Non-pigmented ciliary epithelial cell (primary cell): ENCODE measurements at regions not wholly inside any gene's neighbourhood (a gene's known extent, or its start where the extent isn't known, plus 50 kb on each side); places are given as distances from the start of the nearest gene placed in this dataset.

Experiments used
- DNase-seq: peaks from one replicate; pipeline ENCODE4 v3.0.0-alpha.2; 2010; ENCODE audit warnings: low read depth

DNA sequence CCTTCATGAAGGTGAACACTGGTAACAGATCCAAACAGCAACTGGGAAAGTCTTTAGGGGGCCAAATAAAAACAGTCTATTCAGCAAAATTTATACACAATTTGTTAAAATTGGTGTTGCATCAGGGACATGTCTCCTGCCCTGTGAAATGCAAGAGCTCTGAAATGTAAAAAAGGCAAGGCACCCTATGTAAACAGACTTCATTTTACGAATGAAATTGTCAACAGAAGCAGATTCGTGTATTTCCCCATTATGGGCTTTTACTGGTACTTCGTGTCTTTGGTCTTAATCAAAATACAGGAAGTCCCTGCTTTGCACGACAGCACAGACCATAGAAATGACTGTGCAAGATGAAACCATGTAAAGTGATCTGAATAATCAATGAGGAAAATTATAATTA is 127.3 kb upstream of the THBS1 start:
- DNase-seq: no peak

DNA sequence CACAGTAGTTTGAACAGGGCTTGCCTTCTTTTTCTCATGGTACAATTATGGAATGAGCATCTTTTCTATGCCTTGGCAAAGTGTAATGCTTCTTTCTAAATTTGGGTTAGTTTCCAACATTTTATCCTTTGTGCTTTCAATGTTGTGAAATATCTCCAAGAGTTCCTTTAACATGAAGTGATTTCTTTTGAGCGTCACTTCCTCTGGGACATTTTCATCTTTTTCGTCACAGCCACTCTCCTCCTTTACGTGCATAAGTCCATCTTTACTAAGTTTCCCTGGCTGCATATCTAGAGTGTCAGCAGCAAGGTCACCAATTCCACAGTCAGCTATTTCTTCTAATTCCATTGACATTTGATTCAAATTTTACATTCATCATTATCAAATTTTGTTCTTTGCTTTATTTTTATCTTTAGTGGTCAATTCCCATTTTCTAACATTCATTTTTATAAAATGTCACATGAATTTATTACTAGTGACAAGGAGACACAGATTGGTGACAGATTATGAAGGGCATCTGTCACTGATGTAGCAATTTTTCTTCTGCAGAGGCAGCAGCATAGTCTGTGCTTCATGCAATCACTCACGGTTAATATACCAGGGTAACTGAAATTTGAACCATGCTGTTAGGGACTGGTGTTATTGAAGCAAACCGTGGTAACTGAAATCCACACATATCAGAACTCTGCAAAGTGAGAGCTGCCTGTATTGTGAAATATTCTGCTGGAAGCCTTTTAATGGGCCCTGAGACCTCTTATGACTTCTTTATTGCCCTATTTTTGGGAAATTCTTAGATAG is 126.5 kb upstream of the THBS1 start:
- no peak for DNase-seq

DNA sequence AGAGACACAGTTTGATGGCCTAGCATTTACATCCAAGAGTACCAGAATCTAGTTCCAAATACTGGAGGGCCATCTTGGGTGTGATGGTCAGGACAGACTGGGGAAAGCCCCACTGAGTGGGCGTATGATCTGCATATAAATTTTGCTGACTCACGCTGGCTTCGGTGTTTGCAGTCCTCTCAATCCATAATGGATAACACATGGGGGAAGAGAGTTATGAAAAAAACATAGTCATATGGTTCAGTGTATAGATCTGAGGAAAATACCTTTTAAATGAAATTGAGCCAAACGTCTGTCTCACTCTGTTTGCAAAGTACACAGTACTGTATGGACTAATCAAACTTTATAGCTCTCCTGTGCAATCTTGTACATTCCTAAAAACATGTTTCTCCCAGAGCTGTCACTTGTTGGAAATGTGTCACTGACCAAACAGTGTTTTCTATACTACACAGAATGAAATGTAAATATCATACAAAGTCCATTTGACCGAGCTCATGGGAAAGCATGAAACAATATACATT is 125.3 kb upstream of the THBS1 start:
- peak; percentile 57 for DNase-seq

GRCh38 chr15:39456159-39456558 is 124.7 kb upstream of the THBS1 start:
- DNase-seq: no peak

DNA sequence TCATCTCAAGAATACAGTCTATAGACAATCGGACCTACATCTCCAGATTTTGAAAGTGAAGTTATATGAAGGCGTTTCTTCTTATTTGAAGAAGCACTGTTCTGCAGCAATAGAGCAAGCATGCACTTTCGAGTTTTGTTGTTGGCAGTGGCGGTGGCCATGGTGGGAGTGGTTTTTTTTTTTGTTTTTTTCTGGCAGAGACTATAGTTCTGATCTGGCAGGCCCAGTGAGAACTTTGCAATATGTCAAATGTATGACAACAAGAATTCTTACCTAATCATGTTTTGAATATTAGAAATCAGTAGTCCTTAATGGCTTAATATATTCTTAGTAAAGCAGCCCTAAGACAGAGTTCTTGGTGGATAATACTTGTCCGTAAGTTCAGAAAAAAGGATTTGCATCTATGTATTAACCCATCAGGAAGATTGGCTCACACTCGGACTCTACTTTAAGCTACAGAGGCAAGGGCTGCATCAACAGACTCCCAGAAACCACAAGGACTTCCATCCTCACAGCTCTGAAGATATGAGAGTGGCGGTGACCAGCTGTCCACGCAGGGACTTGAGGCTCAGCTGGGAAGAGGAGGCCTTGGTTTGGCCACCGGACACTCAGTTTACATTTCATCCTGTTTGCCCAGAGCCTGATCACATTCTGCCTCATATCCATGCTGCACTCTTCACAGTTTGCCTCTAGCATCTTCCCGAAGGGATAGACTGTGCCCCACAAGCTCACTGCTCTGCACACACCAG is 124.1 kb upstream of the THBS1 start:
- DNase-seq: no peak

DNA sequence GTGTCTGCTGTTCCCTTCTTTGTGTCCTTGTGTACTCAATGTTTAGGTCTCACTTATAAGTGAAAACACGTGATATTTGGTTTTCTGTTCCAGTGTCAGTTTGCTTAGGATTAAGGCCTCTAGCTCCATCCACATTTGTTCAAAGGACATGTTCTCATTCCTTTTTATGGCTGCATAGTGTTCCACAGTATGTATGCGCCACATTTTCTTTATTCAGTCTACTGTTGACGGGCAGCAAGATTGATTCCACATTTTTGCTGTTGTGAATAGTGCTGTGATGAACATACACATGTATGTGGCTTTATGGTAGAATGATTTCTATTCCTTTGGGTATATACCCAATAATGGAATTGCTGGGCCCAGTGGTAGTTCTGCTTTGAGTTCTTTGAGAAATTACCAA is 122.7 kb upstream of the THBS1 start:
- no peak for DNase-seq

DNA sequence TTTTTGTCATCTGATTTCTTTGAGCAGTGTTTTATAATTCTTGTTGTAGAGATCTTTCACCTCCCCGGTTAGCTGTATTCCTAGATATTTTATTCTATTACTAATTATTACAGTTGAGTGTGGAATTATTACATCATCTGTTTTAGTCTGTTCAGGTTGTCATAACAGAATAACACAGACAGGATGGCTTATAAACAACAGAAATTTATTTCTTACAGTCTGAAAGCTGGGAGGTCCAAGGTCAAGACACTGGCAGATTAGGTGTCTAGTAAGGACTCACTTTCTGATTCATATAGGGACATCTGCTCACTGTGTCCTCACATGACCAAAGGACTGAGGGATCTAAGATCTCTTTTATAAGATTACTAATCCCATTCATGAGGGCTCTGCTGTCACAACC is 121.3 kb upstream of the THBS1 start:
- no peak for DNase-seq

DNA sequence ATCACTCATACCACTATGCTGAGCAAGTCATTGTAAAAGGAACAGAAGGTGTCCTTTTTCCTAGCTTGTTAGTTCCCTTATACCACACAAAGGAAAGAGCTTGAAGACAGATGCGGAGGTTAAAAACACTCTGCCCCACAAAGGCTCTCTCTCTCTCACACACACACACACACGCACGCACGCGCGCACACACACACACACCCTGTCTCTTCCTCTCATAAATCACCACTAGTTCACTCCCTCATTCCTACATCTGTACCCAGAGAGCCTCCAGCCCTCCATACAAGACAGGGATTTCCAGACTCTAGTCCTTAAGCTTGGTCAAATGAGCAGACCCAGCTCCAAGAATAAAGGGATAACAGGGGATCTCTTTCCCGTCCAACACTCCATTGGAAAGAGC is 120.1 kb upstream of the THBS1 start:
- no peak for DNase-seq

GRCh38 chr15:39461536-39462130 is 119.2 kb upstream of the THBS1 start:
- no peak for DNase-seq

DNA sequence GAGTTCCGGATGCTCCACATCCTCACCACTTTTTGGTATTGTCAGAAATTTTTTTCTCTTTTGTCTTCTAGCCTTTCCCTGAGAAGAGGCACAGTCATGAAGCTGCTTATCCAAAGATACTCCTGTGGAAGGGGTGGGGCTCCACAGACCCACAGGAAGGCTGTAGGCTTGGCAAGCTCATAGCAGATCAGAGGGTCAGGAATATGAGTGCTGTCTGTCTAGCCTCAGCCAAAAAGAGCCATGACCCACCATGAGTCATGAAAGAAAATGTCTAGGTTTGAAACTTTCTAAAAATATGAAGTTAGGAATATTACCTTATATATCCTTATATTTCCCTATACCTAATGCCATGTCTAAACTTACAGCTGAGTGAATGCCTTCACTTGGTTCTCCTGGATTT is 118.2 kb upstream of the THBS1 start:
- DNase-seq: no peak

GRCh38 chr15:39465843-39466749 is 114.8 kb upstream of the THBS1 start:
- no peak for DNase-seq

DNA sequence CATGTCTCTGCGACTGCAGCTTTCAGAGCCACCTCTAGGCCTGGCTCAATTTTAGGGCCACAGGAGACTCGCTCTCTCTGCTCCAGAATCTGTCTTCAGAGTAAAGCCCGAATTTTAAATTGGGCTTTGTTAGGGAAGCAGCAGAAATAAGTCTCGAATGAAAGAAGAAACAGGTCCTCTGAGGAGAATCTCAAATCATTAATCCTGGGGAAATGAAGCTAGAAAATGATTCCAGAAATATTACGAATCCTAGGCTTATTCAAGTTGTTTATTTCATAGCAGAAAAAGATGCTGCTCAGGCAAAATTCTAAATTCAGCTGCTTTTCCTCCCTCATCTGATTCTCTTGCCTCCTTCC is 114.2 kb upstream of the THBS1 start:
- no peak for DNase-seq

GRCh38 chr15:39468331-39468730 is 112.5 kb upstream of the THBS1 start:
- DNase-seq: no peak

DNA sequence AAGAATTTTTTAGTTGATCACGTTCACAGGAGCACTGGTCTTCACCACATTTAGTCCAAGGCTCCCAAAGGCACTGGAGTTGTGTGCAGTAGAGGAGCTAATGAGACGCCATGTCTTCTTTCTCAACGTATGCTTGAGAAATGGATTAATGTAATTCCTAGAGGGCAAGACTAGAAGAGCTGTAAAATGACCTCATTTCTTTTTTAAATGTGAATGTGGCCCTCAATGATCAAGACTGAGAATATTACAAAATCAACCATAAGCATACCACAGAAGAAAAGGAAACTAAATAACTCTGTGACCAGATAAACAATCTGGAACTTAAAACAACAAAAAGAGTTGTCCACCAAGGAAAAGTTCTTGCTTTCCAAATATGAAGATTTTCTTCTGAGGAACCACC is 112.1 kb upstream of the THBS1 start:
- DNase-seq: no peak

DNA sequence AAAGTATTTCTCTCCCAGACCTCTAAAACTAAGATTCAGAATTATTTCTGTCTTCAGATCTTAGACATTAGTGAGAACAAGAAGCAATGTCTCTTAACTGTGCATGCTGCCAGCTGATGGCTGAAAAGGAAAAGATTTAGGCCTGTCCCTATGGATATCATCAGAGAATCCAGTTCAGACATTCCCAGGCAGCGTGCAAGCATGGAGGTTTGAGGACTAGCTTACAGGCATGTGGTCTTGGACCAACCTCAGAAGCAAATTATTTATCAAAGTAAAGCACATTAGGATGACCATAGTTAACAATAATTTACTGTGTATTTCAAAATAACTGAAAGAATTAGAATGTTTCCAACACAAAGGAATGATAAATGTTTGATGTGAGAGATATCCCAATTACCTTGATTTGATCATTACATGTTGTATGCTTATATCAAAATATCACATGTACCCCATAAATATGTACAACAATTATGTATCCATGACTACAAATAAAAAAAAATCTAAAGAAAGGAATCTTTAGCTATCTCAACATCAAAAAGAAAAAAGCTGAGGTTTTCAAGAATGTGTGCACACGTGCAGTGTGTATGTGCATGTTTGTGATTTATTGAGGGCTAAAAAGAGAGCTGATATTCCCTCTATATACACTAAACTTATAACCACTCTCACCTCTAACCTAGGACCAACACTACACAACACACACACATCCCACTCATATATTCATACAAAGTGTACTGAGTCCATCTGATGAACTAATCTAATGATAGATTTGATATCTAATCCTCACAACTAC is 108.9 kb upstream of the THBS1 start:
- DNase-seq: no peak

DNA sequence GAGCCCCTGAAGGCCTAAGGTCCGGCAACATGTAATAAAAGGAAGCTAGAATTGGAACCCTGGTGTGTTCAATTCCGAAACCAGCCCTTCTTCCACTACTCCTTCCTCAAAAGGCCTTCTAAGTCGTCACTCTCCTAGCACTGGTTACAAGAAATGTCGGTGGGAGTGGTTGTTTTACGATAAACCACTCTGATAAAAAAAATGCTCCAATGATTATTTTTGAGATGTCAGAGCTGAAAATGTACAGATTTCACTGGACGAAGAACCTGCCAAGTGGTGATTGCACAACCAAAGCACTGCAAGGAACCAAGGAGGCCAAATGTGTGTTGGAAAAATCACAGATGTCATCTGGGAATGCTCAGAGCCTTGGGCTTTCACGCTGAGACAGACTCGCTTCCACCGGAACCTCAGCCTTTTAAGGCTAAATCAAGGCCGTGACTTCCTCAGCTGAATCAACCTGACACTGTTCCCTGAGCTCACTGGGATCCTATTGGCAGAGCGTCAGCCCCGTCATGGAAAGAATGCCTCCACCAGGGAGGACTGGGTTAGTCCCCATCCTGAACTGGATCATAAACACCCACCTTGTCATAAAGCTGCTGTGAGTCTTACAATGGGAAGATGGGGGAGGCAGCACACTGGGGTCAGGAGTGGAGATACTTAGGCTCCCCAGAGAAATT is 108.1 kb upstream of the THBS1 start:
- DNase-seq: peak; percentile 89

DNA sequence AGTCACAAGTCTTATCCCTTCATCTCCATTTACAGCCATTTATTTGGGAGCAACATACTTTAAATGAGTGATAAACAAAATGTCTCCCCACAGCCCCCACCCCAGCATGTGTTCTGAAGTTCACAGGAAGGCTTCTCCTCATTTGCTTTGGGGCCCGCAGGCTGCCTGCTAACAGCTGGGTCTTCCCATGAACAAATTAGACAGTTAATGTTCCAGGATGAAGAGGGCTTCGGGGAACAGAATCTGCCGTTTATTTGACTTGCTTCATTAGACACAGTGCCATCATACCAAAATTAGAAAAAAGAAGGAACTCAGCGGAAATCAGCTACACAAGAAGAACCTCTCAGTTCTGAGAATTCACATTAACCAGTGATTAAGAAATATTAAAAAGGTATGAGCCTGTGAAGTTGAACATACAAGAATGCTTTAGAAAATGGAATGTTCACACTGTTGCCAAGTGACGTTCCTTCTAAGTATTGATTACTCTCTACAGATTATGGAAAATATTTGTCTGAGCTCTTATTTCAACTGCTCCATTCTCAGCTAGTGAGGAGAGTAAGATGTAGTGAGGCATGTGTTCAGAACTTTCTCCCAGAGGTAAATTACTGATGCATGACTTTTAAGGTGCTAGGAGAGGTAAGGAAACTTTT is 107.5 kb upstream of the THBS1 start:
- DNase-seq: no peak

DNA sequence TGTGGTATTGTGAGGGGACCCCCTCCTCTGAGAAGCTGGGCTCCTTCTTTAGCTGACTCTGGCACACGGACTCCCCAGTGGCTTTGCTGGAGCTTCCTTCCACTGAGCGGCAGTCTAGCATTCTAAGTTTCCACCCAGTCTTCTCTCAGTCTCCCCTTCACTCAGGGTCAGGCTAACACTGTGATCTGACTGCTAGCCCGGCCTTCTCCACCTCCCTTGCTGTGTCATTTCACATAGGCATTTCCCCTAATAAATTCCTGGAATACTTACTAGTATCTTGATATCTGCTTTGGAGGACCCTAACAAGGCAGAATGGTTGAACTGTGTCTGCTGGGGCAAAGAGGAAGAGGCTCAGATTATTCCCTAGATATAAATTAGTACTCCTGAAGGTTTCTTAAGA is 106.2 kb upstream of the THBS1 start:
- no peak for DNase-seq

GRCh38 chr15:39478996-39479395 is 101.9 kb upstream of the THBS1 start:
- no peak for DNase-seq

- no peak for DNase-seq
Measured at GRCh38 chr15:39479911-39480310, 101.0 kb upstream of the THBS1 start.
